Large intestine (tissue), 3 donors: ENCODE measurements at regions not wholly inside any gene's neighbourhood (a gene's known extent, or its start where the extent isn't known, plus 50 kb on each side); places are given as distances from the start of the nearest gene placed in this dataset.
"Not testable (repeated sequence)": the region's sequence is repeated elsewhere in the genome, so short reads cannot be mapped to it uniquely, and the experiment has no call there.

ENCODE experiments used
- DNase-seq, 2 donors: peaks; one replicate each; pipeline versions ENCODE4 v3.0.0 to v3.0.0-alpha.2; 2013
- H3K27ac ChIP-seq: one replicate; pipeline ENCODE4 v1.5.1; 2013; ENCODE audit warnings: low read length
- H3K27me3 ChIP-seq: 2 replicates; pipeline ENCODE4 v1.6.1; 2013; ENCODE audit warnings: low read length; ENCODE audit not compliant: control insufficient read depth, insufficient read depth
- H3K36me3 ChIP-seq: 2 replicates; pipeline ENCODE4 v1.6.1; 2013; ENCODE audit warnings: low read length; ENCODE audit not compliant: control insufficient read depth, insufficient read depth
- H3K4me1 ChIP-seq: one replicate; pipeline ENCODE4 v1.6.1; 2013; ENCODE audit warnings: low read length; ENCODE audit not compliant: control insufficient read depth, insufficient read depth
- H3K4me3 ChIP-seq: one replicate; pipeline ENCODE4 v1.5.1; 2013; ENCODE audit warnings: low read length
- H3K9me3 ChIP-seq: one replicate; pipeline ENCODE4 v1.6.1; 2013; ENCODE audit warnings: mild to moderate bottlenecking, low read depth, low read length, moderate library complexity; ENCODE audit not compliant: control insufficient read depth
- WGBS: methylation state at CpG from one replicate; pipeline ENCODE4 v1.1.5; 2013; ENCODE audit warnings: low lambda C conversion rate; ENCODE audit not compliant: insufficient coverage; 5-methylcytosine and 5-hydroxymethylcytosine counted together

GRCh38 chr20:56724241-56724757, 95.2 kb downstream of the TFAP2C start:
- H3K36me3 ChIP-seq, result no peaks in the 10 kb centered on the region
- DNase-seq, result no peak

GRCh38 chr20:56730003-56730402, 100.9 kb downstream of the TFAP2C start:
- H3K4me3 ChIP-seq, result no peak overlapping the region
- H3K36me3 ChIP-seq, result no peaks in the 10 kb centered on the region
- DNase-seq, result no peak
- peaks cover 1% of the 10 kb centered on the region for H3K27me3 ChIP-seq
- no peaks in the 10 kb centered on the region for H3K4me1 ChIP-seq
- WGBS, result no CpG with 5 or more reads among the region's 8 CpGs
- H3K9me3 ChIP-seq, result no peaks in the 10 kb centered on the region
- H3K27ac ChIP-seq, result no peak overlapping the region

More at GRCh38 chr20:56724241-56724757, 95.2 kb downstream of the TFAP2C start:
- Histone ChIP-seq H3K27ac (no peak overlapping the region), H3K27me3 (no peaks in the 10 kb centered on the region), H3K9me3 (no peaks in the 10 kb centered on the region), H3K4me1 (no peaks in the 10 kb centered on the region), H3K4me3 (no peak overlapping the region)
- WGBS, result 71% methylated on average over 2 of the region's 5 CpGs

- H3K4me1 ChIP-seq, result no peaks in the 10 kb centered on the region
- WGBS, result no CpG with 5 or more reads among the region's 7 CpGs
- H3K27me3 ChIP-seq, result peaks cover 7% of the 10 kb centered on the region
- H3K9me3 ChIP-seq, result no peaks in the 10 kb centered on the region
- H3K27ac ChIP-seq, result no peak overlapping the region
- DNase-seq, result no peak
- H3K36me3 ChIP-seq, result no peaks in the 10 kb centered on the region
- H3K4me3 ChIP-seq, result no peak overlapping the region
Observed at GRCh38 chr20:56730996-56731395, 101.9 kb downstream of the TFAP2C start.

GRCh38 chr20:56731476-56731875, 102.4 kb downstream of the TFAP2C start:
- no peak overlapping the region for H3K27ac ChIP-seq
- H3K4me3 ChIP-seq, result no peak overlapping the region
- 50% methylated on average over 2 of the region's 4 CpGs for WGBS

GRCh38 chr20:56733967-56734366, 104.9 kb downstream of the TFAP2C start:
- Histone ChIP-seq H3K27me3 (peaks cover 14% of the 10 kb centered on the region), H3K4me1 (no peaks in the 10 kb centered on the region), H3K36me3 (no peaks in the 10 kb centered on the region), H3K4me3 (no peak overlapping the region), H3K9me3 (no peaks in the 10 kb centered on the region), H3K27ac (no peak overlapping the region)
- 71% methylated on average over 2 of the region's 6 CpGs for WGBS
- no peak for DNase-seq

More at GRCh38 chr20:56731476-56731875, 102.4 kb downstream of the TFAP2C start:
- Histone ChIP-seq H3K4me1 (no peaks in the 10 kb centered on the region), H3K36me3 (no peaks in the 10 kb centered on the region), H3K9me3 (no peaks in the 10 kb centered on the region), H3K27me3 (peaks cover 12% of the 10 kb centered on the region)
- DNase-seq, result no peak

- WGBS, result no CpG with 5 or more reads among the region's 15 CpGs
- H3K4me3 ChIP-seq, result no peak overlapping the region
- no peaks in the 10 kb centered on the region for H3K36me3 ChIP-seq
- peaks cover 15% of the 10 kb centered on the region for H3K27me3 ChIP-seq
- no peak for DNase-seq
- H3K27ac ChIP-seq, result no peak overlapping the region
- no peaks in the 10 kb centered on the region for H3K9me3 ChIP-seq
- H3K4me1 ChIP-seq, result no peaks in the 10 kb centered on the region
Observed at GRCh38 chr20:56735084-56735642, 106.1 kb downstream of the TFAP2C start.

- DNase-seq, result no peak
- Histone ChIP-seq H3K27ac (no peak overlapping the region), H3K4me3 (no peak overlapping the region), H3K9me3 (no peaks in the 10 kb centered on the region), H3K27me3 (peaks cover 16% of the 10 kb centered on the region), H3K4me1 (no peaks in the 10 kb centered on the region), H3K36me3 (no peaks in the 10 kb centered on the region)
- WGBS, result no CpG with 5 or more reads among the region's 10 CpGs
Observed at GRCh38 chr20:56736285-56736857, 107.3 kb downstream of the TFAP2C start.

- 92% methylated on average over 3 of the region's 4 CpGs for WGBS
- H3K9me3 ChIP-seq, H3K4me3 ChIP-seq, H3K36me3 ChIP-seq, DNase-seq, H3K4me1 ChIP-seq, H3K27me3 ChIP-seq, H3K27ac ChIP-seq: not testable (repeated sequence)
Observed at GRCh38 chr20:56744325-56744821, 115.3 kb downstream of the TFAP2C start.

GRCh38 chr20:56748476-56749377, 119.6 kb downstream of the TFAP2C start:
- Histone ChIP-seq H3K4me1 (no peaks in the 10 kb centered on the region), H3K27me3 (peaks cover 31% of the 10 kb centered on the region), H3K9me3 (no peaks in the 10 kb centered on the region), H3K36me3 (no peaks in the 10 kb centered on the region), H3K4me3 (no peak overlapping the region), H3K27ac (no peak overlapping the region)
- DNase-seq, result no peak
- 80% methylated on average over 1 of the region's 8 CpGs for WGBS

GRCh38 chr20:56750430-56750829, 121.3 kb downstream of the TFAP2C start:
- Histone ChIP-seq H3K4me1 (no peaks in the 10 kb centered on the region), H3K36me3 (no peaks in the 10 kb centered on the region), H3K27ac (no peak overlapping the region), H3K9me3 (no peaks in the 10 kb centered on the region), H3K4me3 (no peak overlapping the region), H3K27me3 (peaks cover 31% of the 10 kb centered on the region)
- WGBS, result 60% methylated on average over 1 of the region's 17 CpGs
- no peak for DNase-seq
